Left hindlimb (tissue), 1 donor: ENCODE measurements at regions not wholly inside any gene's neighbourhood (a gene's known extent, or its start where the extent isn't known, plus 50 kb on each side); places are given as distances from the start of the nearest gene placed in this dataset.

Experiments used
- DNase-seq: peaks from one replicate; pipeline ENCODE4 v3.0.0-alpha.2; 2018

DNA sequence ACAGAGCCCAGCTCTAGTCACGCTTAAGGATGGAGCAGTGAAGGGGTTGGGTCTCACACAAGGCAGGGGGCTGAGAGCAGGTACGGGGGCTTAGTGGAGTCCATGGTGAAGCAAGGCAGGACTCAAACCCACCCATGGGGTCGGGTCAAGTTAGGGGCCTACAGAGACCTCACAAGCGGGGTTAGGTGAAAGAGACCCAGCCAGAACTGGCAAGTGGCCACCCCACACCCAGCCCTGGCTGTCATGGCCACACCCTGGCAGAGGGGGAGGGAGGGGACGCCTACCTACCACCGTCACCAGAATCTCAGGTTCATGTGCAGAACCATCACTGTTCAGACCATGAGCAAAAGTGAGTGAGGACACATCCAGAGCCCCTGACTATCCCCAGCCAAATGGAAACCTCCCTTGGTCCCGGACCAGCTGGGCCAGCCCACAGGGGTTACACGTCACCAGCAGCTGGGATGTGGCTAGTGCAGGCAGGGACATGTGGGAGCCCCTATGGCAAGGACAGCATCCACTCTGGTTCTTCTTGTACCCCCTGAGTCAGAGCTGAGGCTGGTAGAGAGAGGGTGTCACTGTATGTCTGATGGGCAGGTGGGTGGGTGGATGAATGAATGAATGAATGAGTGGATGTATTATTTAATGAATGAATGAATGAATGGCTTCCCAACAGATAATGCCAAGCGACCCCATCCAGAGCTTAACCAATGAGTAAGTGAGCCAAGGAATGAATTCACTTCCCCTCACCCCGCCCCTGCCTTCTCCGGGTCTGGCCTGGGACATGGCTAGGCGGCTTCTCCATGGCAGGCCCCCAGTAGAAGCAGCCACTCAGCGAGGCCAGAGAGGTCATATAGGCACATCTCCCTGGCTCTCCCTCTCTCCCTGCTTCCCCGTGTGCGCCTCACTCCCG, 681.6 kb downstream of the TBC1D22A start:
- DNase-seq, result no peak

DNA sequence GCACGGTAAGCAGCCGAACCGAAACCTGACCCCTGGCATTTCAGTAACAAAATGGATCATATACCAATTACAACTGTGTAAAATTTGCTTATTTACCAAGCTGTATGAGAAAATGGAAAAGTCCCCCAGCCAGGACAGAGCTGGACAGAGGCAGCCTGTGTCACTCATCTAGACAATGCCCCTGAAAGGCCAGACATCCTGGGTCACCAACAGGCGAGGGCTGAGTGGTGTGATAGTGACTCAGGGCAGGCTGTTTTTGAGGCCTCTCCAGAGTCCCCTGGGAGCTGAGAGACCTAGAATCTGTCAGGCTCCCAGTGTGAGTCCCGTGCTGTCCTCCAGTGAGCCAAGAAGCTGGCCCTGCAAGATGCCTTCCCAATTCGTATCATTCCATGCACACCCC, 680.4 kb downstream of the TBC1D22A start:
- no peak for DNase-seq

DNA sequence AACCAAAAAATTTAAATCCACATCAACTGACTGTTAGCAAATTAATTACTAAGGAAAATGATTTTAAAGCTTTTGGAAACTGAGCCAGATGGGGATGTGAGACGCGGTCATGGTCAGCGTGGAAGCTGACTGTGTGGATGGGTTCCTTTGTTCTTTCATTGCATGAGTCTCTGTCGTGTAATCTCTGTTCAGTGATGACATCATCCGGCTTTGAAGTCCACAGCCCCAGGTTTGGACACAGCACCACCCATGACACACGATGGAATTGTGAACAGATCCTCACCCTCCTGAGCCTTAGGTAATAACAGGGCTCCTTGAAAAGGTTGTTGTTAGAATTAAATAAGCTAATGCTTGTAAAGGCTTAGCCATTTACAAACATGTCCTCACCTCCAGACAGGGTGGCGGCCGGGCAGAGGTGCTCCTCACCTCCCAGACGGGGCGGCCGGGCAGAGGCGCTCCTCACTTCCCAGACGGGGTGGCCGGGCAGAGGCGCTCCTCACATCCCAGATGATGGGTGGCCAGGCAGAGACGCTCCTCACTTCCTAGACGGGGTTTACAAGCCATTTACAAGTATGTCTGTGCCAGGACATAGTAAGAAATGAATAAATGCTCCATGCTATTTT, 677.3 kb downstream of the TBC1D22A start:
- no peak for DNase-seq

DNA sequence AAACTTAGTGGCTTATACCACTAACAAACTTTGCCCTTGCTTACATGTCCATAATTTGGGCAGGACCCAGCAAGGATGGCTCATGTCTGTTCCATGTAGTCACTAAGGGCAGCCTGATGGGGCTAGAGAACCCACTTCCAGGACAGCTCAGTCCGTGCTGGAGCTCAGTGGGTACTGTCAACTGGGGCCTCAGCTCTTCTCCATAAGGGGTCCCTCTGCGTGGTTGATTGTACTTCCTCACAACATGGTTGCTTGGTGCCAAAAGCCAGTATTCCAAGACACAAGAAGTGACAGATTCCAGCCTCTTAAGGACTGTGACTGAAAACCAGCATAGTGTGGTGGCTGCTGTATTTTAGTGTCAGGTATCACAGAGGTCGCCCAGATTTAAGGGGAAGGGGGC, 675.2 kb downstream of the TBC1D22A start:
- DNase-seq, result no peak

DNA sequence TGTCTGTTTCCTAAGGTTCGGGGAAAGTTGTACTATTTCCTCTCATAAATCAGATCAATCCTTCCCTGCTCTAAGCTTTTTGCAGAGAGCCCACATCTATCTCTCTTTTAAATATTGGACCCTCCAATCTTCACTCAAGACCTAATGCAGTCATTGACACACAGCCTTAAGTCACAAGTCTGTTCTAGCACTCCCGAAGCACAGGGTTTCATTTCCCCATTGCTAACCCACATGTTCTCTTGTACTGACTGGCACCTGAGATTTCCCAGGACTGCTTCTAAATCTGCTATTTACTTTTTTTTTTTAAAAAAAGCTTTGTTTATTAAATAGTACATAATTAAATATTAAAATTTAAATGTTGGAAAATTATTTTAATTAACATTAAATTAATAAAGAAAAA, 674.7 kb downstream of the TBC1D22A start:
- DNase-seq, result no peak

DNA sequence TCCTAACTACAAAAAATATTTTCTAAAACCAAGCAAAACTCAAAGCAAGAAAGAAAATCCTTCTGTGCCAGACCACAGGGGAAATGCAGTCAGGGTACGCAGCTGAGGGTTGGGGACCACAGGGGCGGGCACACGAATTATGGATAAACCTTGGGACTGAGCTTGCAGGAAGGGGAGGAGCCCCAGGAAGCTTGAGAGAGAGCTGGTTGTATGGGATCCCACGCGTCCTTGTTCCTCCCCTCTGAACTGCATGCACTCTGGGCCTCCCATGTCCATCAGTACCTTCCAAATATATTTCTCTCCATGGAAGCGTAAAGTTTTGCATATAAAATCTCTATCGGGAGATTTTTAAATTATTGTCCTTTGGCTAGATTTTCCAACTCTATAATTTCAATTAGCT, 673.4 kb downstream of the TBC1D22A start:
- DNase-seq, result no peak

DNA sequence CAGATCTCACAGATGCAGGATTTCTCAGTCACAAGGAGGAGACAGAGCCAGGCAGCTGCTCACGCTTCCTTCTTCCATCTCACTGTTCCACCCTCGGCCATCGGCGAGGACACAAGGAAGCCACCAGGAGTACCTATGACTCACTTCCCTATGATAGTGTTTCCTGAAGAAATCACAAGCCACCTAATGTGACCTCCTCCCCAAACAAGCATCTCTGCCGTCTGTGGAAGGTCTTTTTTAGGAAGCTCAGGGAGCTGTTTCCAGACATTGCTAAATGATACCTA, 672.7 kb downstream of the TBC1D22A start:
- DNase-seq, result no peak

DNA sequence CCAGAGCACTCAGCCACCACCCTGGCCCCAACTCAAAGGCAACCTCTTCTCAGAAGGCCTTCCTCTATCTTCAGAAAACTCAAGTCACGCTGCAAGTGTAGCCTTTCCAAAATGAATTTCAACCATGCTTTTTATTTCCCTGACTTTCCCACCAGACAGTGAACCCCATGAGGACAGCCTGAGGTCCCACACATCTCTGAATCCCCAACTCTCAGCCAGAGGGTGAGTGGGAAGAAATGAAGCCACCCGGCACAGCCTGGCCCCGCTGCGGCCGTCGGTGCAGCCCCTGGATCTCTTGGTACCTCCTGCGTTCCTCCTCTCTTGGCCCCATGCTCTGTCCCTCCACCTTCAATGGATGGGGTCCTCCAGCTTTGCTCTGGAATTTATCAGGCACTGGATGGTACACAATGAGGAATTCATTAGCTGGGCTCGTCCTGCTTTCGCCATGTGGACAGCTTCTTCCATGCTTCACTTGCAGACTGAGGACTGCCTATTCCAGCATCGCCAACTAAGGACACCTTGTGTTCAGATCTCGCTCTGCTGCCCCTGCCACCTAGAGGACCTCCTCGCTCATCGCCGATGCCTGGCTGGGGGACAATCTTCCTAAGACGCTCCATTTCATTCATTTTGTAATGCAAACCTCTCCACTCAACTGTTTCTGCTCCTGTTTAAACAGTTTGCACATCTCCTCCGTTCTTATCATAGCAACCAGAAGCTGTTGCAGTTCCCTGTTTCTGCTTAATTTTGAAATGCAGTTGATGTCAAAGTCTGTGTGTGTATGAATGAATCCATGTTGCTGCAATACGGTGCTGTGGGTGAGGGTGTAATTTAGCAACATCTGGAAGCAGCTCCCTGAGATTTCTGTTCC, 672.1 kb downstream of the TBC1D22A start:
- no peak for DNase-seq

DNA sequence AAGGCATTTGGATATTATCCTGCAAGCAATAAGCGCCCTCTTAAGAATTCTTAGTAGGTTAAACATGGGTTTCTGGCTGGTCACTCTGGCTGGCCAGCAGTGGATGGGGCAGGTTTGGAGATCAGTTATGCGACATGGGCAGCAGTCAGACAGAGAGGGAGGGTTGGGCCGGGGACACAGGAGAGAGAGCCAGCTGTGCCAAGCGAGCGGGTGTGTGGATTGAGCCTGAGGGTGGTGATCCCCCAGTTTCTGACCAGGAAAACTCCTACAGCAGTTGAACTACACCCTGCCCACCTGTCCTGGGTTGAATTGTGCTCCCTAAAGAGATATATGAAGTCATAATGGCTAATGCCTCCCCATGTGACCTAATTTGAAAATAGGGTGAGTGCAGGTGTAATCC, 671.2 kb downstream of the TBC1D22A start:
- no peak for DNase-seq

DNA sequence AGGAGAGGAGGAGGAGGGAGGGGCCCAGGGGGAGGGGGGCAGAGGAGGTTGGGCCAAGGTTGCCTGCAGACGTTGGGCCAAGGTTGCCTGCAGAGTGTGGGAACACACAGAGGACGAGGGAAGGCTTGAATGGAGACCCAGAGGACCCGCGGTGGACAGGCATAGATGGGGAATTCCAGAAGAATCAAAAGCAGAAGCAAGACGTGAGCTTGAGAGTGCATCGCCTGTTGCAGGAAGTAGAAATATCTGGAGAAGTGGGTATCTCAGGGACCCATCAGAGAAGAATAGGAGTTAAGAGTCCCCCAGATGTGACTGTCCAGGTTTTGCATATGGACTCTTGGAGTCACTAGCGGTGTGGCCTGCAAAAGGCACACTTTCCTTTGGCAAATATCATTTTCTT, 670.2 kb downstream of the TBC1D22A start:
- no peak for DNase-seq

DNA sequence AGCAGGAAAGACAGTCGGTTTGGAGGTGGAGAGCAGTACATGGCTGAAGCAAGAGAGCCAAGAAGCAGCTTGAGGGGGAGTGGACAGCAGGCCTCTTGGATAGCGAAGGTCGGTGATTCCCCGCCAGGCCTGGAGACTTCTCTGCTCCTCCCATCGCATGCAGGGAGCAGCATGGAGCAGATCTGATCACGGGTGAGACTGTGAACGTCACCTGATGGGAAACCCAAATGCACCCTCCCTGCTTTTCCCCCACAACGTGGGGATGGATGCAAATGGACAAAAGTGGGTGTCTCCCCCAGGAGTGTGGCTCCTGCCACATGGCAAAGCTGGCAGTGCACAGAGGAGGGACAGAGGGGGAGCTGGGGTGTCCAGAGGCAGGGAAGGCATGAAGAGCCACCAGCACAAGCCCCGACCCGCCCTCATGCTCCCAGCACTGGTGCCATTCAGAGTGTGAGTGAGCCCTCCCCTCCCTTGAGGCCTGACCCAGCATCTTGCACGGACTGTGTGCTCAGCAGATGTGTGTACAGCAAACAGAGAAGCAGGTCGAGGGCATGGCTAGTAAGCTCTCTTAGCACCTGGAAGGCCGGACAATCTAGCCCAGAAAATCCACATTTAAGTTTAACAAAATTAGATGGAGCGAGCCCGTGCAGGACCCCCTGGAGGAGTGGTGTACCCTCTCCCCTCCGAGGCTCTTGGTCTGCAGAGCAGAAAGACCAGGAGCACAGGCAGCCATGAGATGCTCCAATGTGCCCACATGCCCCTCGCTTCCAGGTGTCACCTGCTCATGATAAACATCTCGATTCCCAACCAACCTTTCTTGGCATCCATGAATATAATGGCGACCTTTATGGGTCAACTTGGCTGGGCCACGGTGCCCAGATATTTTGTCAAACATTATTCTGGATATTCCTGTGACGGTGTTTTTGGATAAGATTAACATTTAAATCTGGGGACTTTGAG, 661.7 kb downstream of the TBC1D22A start:
- DNase-seq, result no peak

DNA sequence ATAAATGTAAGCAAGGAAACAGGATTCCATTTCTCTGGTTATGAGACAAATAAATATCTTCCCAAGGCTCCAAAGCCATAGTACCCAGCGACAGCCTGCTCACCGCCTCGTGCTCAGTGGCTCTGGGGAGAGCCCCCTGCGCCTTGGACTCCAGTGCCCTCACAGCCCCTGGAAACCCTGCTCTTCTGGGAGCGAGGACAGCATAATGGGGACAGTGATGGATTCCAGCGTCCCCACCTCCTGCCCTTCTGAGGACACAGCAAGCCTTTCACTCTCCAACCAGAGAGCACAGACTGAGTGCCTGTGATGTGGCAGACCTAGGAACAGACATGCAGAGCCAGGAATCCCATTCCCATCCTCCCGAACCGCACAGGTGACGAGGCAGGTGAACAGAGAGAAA, 660.8 kb downstream of the TBC1D22A start:
- no peak for DNase-seq

DNA sequence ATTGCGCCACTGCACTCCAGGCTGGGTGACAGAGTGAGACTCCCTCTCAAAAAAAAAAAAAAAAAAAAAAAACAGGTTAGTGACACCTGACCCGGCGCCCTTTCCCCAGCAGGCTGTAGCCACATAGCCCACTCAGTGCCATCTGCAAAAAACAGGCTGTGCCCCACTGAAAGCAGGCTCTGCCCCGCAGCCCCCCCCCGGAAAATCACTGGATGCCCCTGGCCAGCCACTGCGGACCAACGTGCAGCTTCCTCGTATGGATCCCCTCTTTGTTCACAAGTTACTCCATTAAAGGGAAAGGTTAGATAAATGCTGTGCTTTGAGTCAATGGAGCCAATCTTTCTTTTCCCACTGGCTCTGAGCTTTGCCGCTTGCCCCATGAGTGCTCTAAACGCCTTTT, 660.3 kb downstream of the TBC1D22A start:
- no peak for DNase-seq

DNA sequence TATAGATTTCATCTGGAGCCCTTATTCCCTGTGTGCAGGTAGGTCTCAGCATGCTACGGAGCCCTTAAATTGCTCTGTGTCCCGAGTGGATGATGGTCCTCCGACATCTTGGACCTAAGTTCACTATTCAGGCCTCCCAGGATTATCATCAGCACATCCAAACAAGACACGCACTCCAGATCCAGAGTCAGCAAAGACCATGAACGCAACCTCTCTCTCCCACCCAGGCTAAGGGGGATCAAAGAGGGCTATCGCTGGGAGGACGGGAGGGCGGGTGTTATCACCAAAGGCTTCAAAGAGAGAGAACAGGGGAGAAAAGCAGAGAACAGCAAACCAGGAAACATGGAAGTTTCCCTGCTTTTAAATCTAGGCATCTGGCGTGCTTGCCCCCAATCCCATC, 659.4 kb downstream of the TBC1D22A start:
- DNase-seq, result no peak

DNA sequence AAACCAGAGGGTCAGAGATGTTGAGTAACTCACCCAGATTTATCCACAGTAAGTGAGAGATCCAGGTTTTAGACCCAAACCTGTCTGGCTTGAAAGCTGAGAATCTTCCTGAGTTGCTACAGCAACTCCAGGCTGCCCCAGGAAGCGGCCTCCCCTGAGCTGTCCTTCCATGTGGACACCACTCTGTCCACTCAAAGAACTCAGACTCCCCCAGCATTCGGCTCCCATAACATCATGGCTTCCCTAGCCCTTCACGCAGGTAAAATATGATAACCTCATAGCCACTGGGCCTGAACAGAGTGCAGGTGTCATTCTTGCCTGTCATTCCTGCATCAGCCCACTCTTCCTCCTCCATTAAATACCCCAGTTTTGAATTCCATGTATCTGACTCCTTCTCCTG, 657.8 kb downstream of the TBC1D22A start:
- DNase-seq, result no peak

DNA sequence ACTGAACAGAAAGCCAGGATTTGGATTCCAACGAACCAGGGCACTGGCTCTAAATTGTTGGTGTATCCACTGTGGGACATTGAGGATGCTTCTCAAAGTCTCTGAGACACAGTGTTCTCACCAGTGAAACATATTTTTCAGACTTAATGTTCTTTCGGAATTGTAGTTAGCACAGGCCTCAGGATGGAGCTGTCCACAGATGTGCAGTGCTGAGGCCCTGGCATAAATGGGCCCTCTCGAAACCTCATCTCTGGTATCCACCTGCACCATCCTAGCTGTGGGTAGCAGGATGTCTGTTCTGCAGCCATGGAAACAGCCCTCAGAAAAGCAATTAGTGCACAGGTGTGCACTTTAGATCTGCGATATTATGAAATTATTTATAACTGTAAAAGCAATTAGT, 656.8 kb downstream of the TBC1D22A start:
- no peak for DNase-seq

DNA sequence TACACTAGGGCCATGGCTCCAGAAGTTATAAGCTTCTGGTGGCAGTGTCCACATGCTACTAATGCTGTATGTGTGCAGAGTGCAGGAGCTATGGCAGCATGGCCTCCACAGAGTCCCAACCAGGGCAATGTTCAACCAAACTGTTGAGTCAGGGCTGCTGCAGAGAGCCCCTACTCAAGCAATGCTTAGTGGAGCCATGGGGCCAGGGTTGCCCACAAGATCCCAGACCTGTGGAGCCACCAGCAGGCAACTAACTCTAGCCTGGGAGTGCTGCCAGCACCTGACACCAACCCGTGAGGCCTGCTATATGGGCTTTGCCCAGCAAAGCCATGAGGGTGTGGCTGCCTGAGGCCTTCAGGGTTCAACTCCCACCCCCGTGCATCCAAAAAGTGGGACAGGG, 655.2 kb downstream of the TBC1D22A start:
- no peak for DNase-seq

DNA sequence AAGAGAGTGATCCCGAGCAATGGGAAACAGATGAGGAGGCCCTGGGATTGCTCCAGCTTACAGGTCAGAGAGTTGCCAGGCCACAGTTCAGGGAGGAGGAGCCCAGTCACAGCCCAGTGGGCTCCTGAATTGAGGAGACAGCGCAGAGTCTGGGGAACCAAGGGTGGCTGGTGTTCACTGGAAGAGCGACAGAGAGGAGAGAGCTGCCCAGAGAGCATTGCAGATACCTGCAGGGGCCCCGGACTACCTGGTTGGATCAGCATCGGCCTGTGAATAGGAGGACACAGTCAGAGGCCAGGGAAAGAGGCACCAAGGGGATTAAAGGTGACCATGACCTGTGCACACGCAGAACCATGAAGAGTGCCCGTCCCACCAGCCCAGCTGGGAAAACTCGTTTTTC, 648.6 kb downstream of the TBC1D22A start:
- no peak for DNase-seq

DNA sequence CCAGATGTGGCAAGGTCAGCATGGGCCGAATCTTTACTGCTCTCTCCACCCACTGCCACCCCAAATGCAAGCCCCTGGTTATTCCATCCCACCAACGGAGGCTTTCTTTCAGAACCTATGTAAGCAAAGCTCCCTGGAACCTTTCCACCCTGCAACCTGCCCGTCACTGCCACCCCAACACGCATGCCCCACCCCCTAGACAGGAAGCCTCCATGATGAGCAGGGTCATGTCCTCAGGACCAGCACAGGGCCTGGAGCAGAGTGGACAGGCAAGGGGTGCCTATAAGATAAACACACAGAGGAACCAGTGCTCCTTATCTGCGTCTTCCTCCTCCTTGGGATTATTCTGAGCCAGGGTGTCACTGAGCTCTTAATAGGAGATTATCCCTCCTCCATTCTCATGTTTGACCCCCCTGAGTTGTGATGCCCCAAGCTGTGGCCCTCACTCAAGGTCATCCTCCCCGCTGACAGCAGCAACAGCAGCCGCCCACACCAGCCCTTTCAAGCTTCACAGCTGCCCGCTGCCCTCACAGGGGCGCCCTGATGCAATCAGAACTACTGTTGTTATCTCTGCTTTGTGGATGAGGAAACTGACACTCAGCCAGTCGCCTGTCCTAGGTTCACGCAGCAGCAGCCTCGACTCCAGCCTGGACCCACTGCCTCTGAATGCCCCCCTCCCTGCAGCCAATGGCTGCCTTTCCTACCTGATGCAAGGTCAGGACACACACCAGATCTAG, 647.3 kb downstream of the TBC1D22A start:
- no peak for DNase-seq

DNA sequence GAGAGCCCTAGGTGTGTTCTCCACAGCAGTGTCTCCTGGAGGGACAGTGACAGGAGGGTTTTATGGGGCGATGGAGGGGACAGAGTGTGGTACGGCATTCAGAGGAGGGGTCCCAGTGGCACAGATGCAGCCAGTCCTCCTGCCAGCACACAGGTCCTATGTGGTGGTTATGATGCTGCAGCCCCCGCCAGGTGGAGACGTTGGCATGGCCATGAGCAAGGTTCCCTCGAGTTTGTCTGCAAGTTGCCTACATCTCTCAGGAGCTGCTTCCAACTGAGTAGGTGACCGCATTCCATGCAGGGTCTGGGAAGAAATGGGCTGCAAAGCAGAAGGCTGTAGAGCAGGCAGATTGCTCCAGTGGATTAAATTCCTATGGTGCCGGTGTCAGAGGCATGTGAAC, 646.0 kb downstream of the TBC1D22A start:
- no peak for DNase-seq

DNA sequence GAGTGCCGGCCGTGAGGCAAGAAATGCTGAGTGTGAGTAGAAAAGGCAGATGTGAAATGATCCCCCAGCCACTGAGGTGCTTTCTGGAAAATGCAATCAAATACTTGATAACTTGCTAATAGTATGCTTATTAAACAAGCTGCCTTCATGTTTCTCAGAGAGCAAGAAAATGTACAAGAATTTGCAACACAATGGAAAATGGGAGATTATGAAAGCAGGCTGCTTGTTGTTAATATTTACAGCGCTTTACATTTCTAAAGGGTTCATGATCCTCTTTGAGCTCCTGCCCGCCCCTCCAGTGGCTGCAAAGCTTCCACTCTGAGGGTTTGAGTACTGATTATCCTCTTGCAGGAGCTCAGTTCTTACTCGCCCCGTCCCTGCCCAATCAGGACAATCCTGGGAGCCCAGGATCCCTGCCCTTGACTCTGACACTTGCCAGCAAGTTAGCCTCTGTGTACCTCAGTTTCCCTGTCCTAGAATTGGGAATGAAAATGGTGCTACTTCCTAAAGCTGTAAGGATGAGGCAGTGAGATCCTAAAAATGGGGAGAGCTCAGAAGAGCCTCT, 645.1 kb downstream of the TBC1D22A start:
- DNase-seq, result no peak

DNA sequence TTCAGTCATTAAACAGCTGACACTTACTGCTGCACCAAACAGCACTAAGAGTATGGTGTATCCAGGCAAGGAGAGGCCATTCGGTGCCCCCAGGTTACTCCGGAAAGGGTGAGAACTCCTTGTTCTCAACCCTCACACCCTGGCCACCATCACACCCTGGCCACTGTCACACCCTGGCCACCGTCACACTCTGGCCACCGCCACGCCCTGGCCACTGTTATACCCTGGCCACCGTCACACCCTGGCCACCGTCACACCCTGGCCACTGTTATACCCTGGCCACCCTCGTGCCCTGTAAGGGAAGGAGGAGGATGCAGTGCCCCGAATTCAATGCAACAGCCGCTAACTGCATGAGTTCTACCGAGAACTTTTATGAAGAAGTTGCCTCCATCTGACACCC, 644.4 kb downstream of the TBC1D22A start:
- DNase-seq, result no peak
